A673 (cell line): ENCODE measurements at regions not wholly inside any gene's neighbourhood (a gene's known extent, or its start where the extent isn't known, plus 50 kb on each side); places are given as distances from the start of the nearest gene placed in this dataset.

Experiments used
- CTCF ChIP-seq: fragments of 300-800, 200-600 bp; sonication (generic); conservative IDR thresholded peaks from 2 replicates; pipeline ENCODE4 v1.5.1; 2017; ENCODE audit warnings: low read depth, mild to moderate bottlenecking, antibody characterized with exemption, low read length, moderate library complexity, mixed read lengths
- EZH2 ChIP-seq: fragments of 200-600 bp; sonication (generic); IDR thresholded peaks from 2 replicates; pipeline ENCODE4 v1.6.1; 2017; ENCODE audit warnings: borderline replicate concordance, low read depth, mild to moderate bottlenecking, mixed read lengths, antibody characterized with exemption, low read length; ENCODE audit not compliant: poor library complexity, severe bottlenecking

DNA sequence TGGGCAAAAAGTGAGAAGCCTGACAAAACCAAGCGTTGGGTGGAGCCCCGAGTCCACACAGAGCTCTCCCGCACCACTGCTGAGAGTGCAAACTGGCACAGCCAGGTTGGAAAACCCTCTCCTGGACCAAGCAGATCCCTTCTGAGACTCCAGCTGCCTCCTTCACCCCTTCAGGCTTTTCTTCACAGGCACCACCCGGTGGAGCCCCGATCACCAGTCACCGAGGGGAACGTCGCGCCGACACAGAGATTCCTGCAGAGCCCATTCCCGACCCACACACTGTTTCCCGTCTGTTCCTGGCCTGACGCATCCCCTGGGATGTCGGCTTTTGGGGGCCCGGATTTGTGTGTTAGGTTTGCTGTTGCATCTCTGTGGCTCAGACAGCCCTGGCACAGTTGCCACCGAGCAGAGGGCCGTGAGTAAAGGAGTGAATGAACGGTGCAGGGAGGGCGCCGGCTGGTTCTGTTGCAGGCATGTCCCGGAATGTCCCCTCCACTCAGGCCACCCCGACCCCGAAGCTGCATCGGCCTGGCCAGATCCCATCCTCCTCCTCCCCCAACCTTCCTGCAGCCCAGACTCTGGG is 51.0 kb upstream of the INPP5A start:
- no peak for TF ChIP-seq CTCF
- TF ChIP-seq EZH2, result no peak
